ENCODE measurements at regions not wholly inside any gene's neighbourhood (a gene's known extent, or its start where the extent isn't known, plus 50 kb on each side); places are given as distances from the start of the nearest gene placed in this dataset.

DNA sequence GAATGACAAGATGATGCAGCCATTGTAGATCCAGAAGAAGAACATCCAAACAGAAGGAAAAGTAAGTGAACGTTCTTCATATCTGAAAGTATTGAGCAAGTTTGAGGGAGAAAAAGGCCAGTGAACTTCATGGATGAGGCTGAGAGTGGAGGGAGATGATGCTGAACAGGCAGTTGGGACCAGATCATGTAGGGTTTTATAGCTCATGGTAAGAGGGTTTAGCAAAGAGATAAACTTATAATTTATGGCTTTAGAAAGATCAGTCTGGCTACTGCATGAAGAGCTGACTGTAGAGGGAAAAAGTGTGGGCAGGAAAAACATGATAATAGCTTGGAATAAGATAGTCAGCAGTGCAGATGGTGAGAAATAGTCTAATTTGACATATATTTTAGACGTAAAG lies 192.6 kb upstream of the LPP start:
- H3K4me1 ChIP-seq = peaks cover 0 to 26% of the 10 kb centered on the region in 2 donors
- H3K9me3 ChIP-seq = no peaks in the 10 kb centered on the region
- H3K27ac ChIP-seq = no peak overlapping the region
- H3K27me3 ChIP-seq = no peaks in the 10 kb centered on the region
- no peak overlapping the region for H3K4me3 ChIP-seq
- no peaks in the 10 kb centered on the region for H3K36me3 ChIP-seq
- TF ChIP-seq, protein P1, sequence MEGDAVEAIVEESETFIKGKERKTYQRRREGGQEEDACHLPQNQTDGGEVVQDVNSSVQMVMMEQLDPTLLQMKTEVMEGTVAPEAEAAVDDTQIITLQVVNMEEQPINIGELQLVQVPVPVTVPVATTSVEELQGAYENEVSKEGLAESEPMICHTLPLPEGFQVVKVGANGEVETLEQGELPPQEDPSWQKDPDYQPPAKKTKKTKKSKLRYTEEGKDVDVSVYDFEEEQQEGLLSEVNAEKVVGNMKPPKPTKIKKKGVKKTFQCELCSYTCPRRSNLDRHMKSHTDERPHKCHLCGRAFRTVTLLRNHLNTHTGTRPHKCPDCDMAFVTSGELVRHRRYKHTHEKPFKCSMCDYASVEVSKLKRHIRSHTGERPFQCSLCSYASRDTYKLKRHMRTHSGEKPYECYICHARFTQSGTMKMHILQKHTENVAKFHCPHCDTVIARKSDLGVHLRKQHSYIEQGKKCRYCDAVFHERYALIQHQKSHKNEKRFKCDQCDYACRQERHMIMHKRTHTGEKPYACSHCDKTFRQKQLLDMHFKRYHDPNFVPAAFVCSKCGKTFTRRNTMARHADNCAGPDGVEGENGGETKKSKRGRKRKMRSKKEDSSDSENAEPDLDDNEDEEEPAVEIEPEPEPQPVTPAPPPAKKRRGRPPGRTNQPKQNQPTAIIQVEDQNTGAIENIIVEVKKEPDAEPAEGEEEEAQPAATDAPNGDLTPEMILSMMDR (IDR thresholded peaks at IDR 0.05) = no peak
- no peak for DNase-seq (ENCODE audit: low spot score)

DNA sequence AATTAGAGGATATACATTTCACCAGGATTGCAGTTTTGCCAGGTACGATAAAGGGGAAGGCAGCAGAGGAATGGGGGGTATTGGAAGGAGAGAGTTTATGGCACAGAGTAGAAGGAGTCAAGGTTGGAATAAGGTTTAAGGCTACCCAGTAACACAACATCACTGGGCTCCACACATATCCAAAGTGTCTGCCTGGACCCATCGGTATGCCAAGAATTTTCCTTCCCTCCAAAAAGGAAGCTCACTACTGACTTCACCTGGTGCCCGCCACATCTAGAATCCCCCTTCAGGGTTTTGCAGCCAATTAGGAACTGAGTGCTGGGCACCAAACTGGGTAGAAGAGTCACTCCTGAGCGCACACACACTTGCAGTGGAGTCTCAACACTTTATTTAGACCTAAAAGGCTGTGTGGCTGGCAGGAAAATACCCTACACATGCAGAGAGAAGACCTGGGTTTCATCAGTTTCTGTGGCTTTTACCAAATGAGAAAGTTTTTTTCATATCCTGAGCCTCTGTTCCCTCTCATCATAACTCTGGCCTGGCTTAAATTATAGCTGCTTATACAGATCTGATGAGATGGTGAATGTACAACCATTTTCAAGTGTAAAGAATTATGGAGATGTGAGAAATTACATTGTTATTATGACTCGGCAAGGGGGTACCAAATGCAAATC lies 190.8 kb upstream of the LPP start:
- H3K27me3 ChIP-seq = no peaks in the 10 kb centered on the region
- H3K9me3 ChIP-seq = no peaks in the 10 kb centered on the region
- DNase-seq (ENCODE audit: low spot score) = no peak
- H3K4me3 ChIP-seq = no peak overlapping the region
- peak overlapping the region; percentile 65 to 78 for H3K27ac ChIP-seq
- H3K36me3 ChIP-seq = no peaks in the 10 kb centered on the region
- H3K4me1 ChIP-seq = peaks cover 0 to 27% of the 10 kb centered on the region in 2 donors
- TF ChIP-seq, protein P1 (IDR thresholded peaks at IDR 0.05) = no peak

DNA sequence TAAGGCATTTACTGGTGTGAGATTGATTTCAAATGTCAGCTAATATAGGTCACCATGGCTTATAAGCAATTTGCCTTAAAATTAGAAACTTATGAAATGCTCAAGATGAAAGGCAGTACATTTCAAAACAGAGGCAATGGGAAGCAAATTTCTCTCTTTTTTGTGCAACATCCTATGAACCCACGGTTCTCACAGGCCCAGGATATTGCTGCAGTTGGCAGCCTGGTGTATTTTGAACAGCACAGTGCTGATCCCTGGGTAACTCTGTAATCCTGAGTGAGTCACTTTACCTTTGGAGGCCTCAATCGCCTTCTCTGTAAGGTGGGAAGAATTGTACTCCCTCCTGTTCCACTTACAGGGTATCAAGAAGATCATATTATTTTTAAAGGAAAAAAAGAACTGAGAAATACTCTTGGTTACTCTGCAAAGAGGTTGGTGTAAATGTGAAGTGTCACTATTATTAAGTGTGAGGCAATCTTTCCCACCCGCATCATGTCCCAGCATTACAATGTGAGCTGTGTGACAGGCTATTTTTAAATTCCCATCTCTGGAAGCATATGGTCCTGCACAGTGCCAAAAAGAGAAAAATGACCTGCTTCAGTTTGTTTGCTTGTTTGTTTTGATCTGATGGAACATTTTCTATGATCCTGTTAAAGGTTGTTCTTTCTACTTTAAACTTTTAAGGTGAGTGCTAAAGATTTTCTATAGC lies 190.1 kb upstream of the LPP start:
- H3K9me3 ChIP-seq = no peaks in the 10 kb centered on the region
- H3K4me3 ChIP-seq = no peak overlapping the region
- no peaks in the 10 kb centered on the region for H3K36me3 ChIP-seq
- peaks cover 0 to 32% of the 10 kb centered on the region in 2 donors for H3K4me1 ChIP-seq
- TF ChIP-seq, protein P1 (IDR thresholded peaks at IDR 0.05) = no peak
- H3K27ac ChIP-seq = peak overlapping the region; percentile 65 to 78
- H3K27me3 ChIP-seq = no peaks in the 10 kb centered on the region
- no peak for DNase-seq (ENCODE audit: low spot score)

DNA sequence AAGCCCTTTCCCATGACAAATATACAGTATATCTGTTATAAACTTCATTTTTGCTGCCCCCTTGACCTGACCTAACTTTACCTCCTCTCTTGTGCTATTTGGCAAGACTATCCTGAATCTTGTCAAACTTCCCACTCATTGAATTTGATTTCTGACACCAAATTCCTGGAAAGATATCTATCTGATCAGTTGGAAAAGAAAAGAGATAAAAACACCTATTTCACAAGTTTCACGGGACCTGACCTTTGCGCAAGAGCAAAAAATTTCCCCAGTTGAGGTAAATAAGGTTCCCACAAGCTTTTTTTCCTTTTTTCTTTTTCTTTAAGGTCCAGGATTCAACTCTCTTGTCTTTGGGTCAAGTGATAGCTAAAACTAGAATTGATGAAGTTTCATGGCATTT lies 189.2 kb upstream of the LPP start:
- H3K27me3 ChIP-seq = no peaks in the 10 kb centered on the region
- H3K4me1 ChIP-seq = peaks cover 0 to 32% of the 10 kb centered on the region in 2 donors
- no peak for DNase-seq (ENCODE audit: low spot score)
- no peaks in the 10 kb centered on the region for H3K36me3 ChIP-seq
- TF ChIP-seq, protein P1 (IDR thresholded peaks at IDR 0.05) = no peak
- peak overlapping the region; percentile 65 to 78 for H3K27ac ChIP-seq
- no peaks in the 10 kb centered on the region for H3K9me3 ChIP-seq
- H3K4me3 ChIP-seq = no peak overlapping the region

DNA sequence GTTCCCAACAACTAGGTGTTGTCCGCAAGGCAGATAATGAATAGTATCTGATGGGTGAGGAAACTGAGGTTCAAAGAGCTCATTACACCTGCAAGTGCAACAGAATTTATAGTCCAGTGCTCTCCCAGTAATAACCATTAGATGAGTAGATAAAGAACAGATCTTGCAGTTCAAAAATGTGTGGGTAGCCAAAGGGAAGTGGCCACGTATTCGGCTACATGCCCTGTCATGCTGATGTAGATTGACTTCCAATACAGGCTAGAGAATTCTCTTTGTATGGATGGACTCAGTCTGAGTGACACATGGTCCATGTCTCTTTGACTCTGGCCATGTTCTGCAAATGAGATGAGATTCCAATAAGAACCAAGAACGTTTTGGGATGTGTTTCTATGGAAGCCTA lies 187.9 kb upstream of the LPP start:
- Histone ChIP-seq H3K27me3 (no peaks in the 10 kb centered on the region), H3K4me3 (no peak overlapping the region), H3K36me3 (no peaks in the 10 kb centered on the region), H3K4me1 (peaks cover 0 to 32% of the 10 kb centered on the region in 2 donors), H3K27ac (peak overlapping the region in 1 of 2 donors; percentile 51), H3K9me3 (no peaks in the 10 kb centered on the region)
- TF ChIP-seq, protein P1 (IDR thresholded peaks at IDR 0.05) = no peak
- DNase-seq (ENCODE audit: low spot score) = no peak
